ENCODE measurements at regions not wholly inside any gene's neighbourhood (a gene's known extent, or its start where the extent isn't known, plus 50 kb on each side); places are given as distances from the start of the nearest gene placed in this dataset.
"Not testable (repeated sequence)": the region's sequence is repeated elsewhere in the genome, so short reads cannot be mapped to it uniquely, and the experiment has no call there.

DNA sequence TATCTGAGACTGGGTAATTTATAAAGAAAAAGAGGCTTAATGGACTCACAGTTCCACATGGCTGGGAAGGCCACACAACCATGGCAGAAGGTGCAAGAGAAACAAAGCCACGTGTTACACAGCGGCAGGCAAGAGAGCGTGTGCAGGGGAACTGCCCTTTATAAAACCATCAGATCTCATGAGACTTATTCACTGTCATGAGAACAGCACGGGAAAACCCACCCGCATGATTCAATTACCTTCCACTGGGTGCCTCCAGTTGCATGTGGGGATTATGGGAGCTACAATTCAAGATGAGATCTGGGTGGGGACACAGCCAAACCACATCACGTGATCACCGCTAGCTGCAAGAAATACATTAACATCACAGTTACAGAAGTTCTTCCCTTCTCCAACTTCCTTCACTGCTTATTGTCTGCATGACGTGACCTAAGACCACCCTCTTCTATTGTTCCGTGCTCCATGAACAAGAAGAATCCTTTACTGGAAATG, 84.9 kb upstream of the SMARCA2 start:
- TF ChIP-seq CTCF (IDR thresholded peaks at IDR 0.05; ENCODE audit: insufficient read depth, low read length, poor library complexity, severe bottlenecking); EZH2phosphoT487 (conservative IDR thresholded peaks at IDR 0.05; ENCODE audit: low read length): not testable (repeated sequence)
